ENCODE measurements at regions not wholly inside any gene's neighbourhood (a gene's known extent, or its start where the extent isn't known, plus 50 kb on each side); places are given as distances from the start of the nearest gene placed in this dataset.

- H3K27me3 ChIP-seq: no peaks in the 10 kb centered on the region
- intact Hi-C loops (cut with DNase I): no loop called here
- H3K36me3 ChIP-seq: no peaks in the 10 kb centered on the region
- DNase-seq: no peak
- H3K27ac ChIP-seq: no peak overlapping the region
- H3K4me3 ChIP-seq: no peak overlapping the region
- TF ChIP-seq, protein P1, sequence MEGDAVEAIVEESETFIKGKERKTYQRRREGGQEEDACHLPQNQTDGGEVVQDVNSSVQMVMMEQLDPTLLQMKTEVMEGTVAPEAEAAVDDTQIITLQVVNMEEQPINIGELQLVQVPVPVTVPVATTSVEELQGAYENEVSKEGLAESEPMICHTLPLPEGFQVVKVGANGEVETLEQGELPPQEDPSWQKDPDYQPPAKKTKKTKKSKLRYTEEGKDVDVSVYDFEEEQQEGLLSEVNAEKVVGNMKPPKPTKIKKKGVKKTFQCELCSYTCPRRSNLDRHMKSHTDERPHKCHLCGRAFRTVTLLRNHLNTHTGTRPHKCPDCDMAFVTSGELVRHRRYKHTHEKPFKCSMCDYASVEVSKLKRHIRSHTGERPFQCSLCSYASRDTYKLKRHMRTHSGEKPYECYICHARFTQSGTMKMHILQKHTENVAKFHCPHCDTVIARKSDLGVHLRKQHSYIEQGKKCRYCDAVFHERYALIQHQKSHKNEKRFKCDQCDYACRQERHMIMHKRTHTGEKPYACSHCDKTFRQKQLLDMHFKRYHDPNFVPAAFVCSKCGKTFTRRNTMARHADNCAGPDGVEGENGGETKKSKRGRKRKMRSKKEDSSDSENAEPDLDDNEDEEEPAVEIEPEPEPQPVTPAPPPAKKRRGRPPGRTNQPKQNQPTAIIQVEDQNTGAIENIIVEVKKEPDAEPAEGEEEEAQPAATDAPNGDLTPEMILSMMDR (IDR thresholded peaks at IDR 0.05): no peak
- no peak for TF ChIP-seq POLR2A (IDR thresholded peaks at IDR 0.05)
- no peak for TF ChIP-seq POLR2AphosphoS5 (IDR thresholded peaks at IDR 0.05)
- no peak for TF ChIP-seq EP300 (IDR thresholded peaks at IDR 0.05)
- no peaks in the 10 kb centered on the region for H3K9me3 ChIP-seq
- H3K4me1 ChIP-seq: no peaks in the 10 kb centered on the region
Measured at GRCh38 chr1:177439301-177439700, 268.5 kb downstream of the BRINP2 start.

- 88 to 93% methylated on average over 1 of the region's 1 CpG for WGBS, 2 donors
Measured at GRCh38 chr1:177435364-177435763, 264.6 kb downstream of the BRINP2 start.

GRCh38 chr1:177432897-177433296 lies 262.1 kb downstream of the BRINP2 start:
- Histone ChIP-seq H3K4me1 (no peaks in the 10 kb centered on the region), H3K27me3 (peaks cover 0 to 3% (median 0%) of the 10 kb centered on the region in 3 donors), H3K9me3 (no peaks in the 10 kb centered on the region), H3K36me3 (no peaks in the 10 kb centered on the region), H3K4me3 (no peak overlapping the region), H3K27ac (no peak overlapping the region)
- intact Hi-C loops (cut with DNase I): no loop called here
- TF ChIP-seq, protein P1 (IDR thresholded peaks at IDR 0.05): no peak
- TF ChIP-seq POLR2AphosphoS5 (IDR thresholded peaks at IDR 0.05) (no peak), EP300 (IDR thresholded peaks at IDR 0.05) (no peak), POLR2A (IDR thresholded peaks at IDR 0.05) (no peak)
- DNase-seq: no peak
- WGBS, 2 donors: 89 to 94% methylated on average over 1 of the region's 1 CpG

More at GRCh38 chr1:177435364-177435763, 264.6 kb downstream of the BRINP2 start:
- no peak for TF ChIP-seq EP300 (IDR thresholded peaks at IDR 0.05)
- TF ChIP-seq, protein P1 (IDR thresholded peaks at IDR 0.05): no peak
- TF ChIP-seq POLR2AphosphoS5 (IDR thresholded peaks at IDR 0.05): no peak
- no peak for TF ChIP-seq POLR2A (IDR thresholded peaks at IDR 0.05)
- intact Hi-C loops (cut with DNase I): no loop called here
- H3K27ac ChIP-seq: no peak overlapping the region
- H3K4me3 ChIP-seq: no peak overlapping the region
- H3K9me3 ChIP-seq: no peaks in the 10 kb centered on the region
- no peak for DNase-seq
- peaks cover 0 to 3% (median 0%) of the 10 kb centered on the region in 3 donors for H3K27me3 ChIP-seq
- no peaks in the 10 kb centered on the region for H3K4me1 ChIP-seq
- no peaks in the 10 kb centered on the region for H3K36me3 ChIP-seq

DNA sequence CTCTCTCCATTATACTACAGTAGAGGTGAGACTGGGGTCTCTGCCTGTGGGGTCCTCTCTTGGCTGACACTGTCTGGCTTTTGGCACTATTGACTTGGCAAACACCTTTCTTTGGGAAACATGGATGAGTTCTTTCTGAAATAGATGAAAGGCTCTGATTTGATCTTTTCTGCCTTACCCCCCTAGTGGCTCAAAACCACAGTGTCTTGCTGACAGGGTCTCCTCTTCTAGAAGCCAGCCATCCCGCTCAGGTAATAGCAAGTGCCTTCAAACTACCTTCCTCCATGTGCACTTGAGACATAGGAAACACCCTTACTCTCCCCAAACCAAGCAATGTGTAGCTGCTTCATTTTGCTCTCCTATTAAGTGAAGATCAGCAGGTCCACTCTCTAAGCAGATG lies 260.4 kb downstream of the BRINP2 start:
- intact Hi-C loops (cut with DNase I): no loop called here
- Histone ChIP-seq H3K27me3 (peaks cover 0 to 3% (median 0%) of the 10 kb centered on the region in 3 donors), H3K4me3 (no peak overlapping the region), H3K27ac (no peak overlapping the region), H3K9me3 (no peaks in the 10 kb centered on the region), H3K4me1 (no peaks in the 10 kb centered on the region), H3K36me3 (no peaks in the 10 kb centered on the region)
- DNase-seq: no peak
- TF ChIP-seq POLR2A (IDR thresholded peaks at IDR 0.05): no peak
- TF ChIP-seq EP300 (IDR thresholded peaks at IDR 0.05): no peak
- TF ChIP-seq POLR2AphosphoS5 (IDR thresholded peaks at IDR 0.05): no peak
- TF ChIP-seq, protein P1 (IDR thresholded peaks at IDR 0.05): no peak
- 80 to 84% methylated on average over 1 of the region's 1 CpG for WGBS, 2 donors

GRCh38 chr1:177429234-177429633 lies 258.5 kb downstream of the BRINP2 start:
- TF ChIP-seq, protein P1 (IDR thresholded peaks at IDR 0.05): no peak
- TF ChIP-seq EP300 (IDR thresholded peaks at IDR 0.05) (no peak), POLR2AphosphoS5 (IDR thresholded peaks at IDR 0.05) (no peak), POLR2A (IDR thresholded peaks at IDR 0.05) (no peak)
- intact Hi-C loops (cut with DNase I): no loop called here
- Histone ChIP-seq H3K4me3 (no peak overlapping the region), H3K27me3 (peaks cover 0 to 3% (median 0%) of the 10 kb centered on the region in 3 donors), H3K27ac (no peak overlapping the region), H3K4me1 (no peaks in the 10 kb centered on the region), H3K36me3 (no peaks in the 10 kb centered on the region), H3K9me3 (no peaks in the 10 kb centered on the region)
- 64 to 88% methylated on average over 2 of the region's 2 CpGs for WGBS, 2 donors
- DNase-seq: no peak
